IMR-90 (cell line): ENCODE measurements at regions not wholly inside any gene's neighbourhood (a gene's known extent, or its start where the extent isn't known, plus 50 kb on each side); places are given as distances from the start of the nearest gene placed in this dataset.

Experiments
- ATAC-seq: fragments of 200-7000 bp; cut with Tn5 transposase; 2 replicates; pipeline ENCODE4 v1.9.1; 2020; ENCODE audit warnings: low read depth, mild to moderate bottlenecking, moderate library complexity
- BruUV-seq: library from RNA; stranded (reverse); fragments of 400-500 nt; replicated peaks from 2 replicates; lab custom pipeline; 2021; lab: Mats Ljungman, UMichigan
- CTCF ChIA-PET: fragments of 300-600 bp; formaldehyde crosslinking; extraction: SDS; loops from one replicate; lab custom pipeline; 2021; ENCODE audit warnings: antibody characterized with exemption; lab: Yijun Ruan, JAX
- POLR2A ChIA-PET: fragments of 300-600 bp; sonication (Branson Sonifier 250); formaldehyde crosslinking; loops from one replicate; lab custom pipeline; 2022; ENCODE audit warnings: antibody characterized with exemption; ENCODE audit not compliant: unreplicated experiment; lab: Charles Lee
- DNase-seq: peaks from one replicate; pipeline ENCODE4 v3.0.0; 2013
- H2AFZ ChIP-seq: replicated peaks from 2 replicates; pipeline ENCODE3; 2013; ENCODE audit warnings: low read length, mild to moderate bottlenecking; ENCODE audit not compliant: poor library complexity
- H2AK5ac ChIP-seq: 2 replicates; pipeline ENCODE4 v1.6.1; 2013; ENCODE audit warnings: low read depth, low read length, inconsistent platforms
- H2AK9ac ChIP-seq: replicated peaks from 2 replicates; pipeline ENCODE3; 2013; ENCODE audit warnings: mild to moderate bottlenecking, low read depth, low read length, moderate library complexity; ENCODE audit not compliant: poor library complexity
- H2BK120ac ChIP-seq: 2 replicates; pipeline ENCODE4 v1.6.1; 2013; ENCODE audit warnings: low read depth, low read length, inconsistent platforms
- H2BK15ac ChIP-seq: 3 replicates; pipeline ENCODE4 v1.6.1; 2013; ENCODE audit warnings: low read depth, low read length, inconsistent platforms
- H2BK20ac ChIP-seq: 2 replicates; pipeline ENCODE4 v1.6.1; 2013; ENCODE audit warnings: low read depth, mild to moderate bottlenecking, inconsistent platforms, low read length, moderate library complexity
- H2BK5ac ChIP-seq: 2 replicates; pipeline ENCODE4 v1.6.1; 2013; ENCODE audit warnings: mild to moderate bottlenecking, low read depth, low read length, inconsistent platforms; ENCODE audit not compliant: poor library complexity, severe bottlenecking
- H3K14ac ChIP-seq: replicated peaks from 2 replicates; pipeline ENCODE4 v1.6.1; 2013; ENCODE audit warnings: low read depth, low read length, inconsistent platforms
- H3K18ac ChIP-seq: 2 replicates; pipeline ENCODE4 v1.6.1; 2013; ENCODE audit warnings: low read depth, low read length, control low read depth
- H3K23ac ChIP-seq: 2 replicates; pipeline ENCODE4 v1.6.1; 2013; ENCODE audit warnings: low read depth, low read length, inconsistent platforms
- H3K27ac ChIP-seq: 2 replicates; pipeline ENCODE4 v1.5.1; 2013; ENCODE audit warnings: mild to moderate bottlenecking, control low read depth, low read length; ENCODE audit not compliant: insufficient read depth
- H3K27me3 ChIP-seq: 2 replicates; pipeline ENCODE4 v1.6.1; 2013; ENCODE audit warnings: low read length; ENCODE audit not compliant: control insufficient read depth, insufficient read depth
- H3K36me3 ChIP-seq: 2 replicates; pipeline ENCODE4 v1.6.1; 2013; ENCODE audit warnings: low read length, mixed read lengths; ENCODE audit not compliant: control insufficient read depth, insufficient read depth
- H3K4ac ChIP-seq: 2 replicates; pipeline ENCODE4 v1.6.1; 2013; ENCODE audit warnings: low read depth, low read length, inconsistent platforms
- H3K4me1 ChIP-seq: 2 replicates; pipeline ENCODE4 v1.6.1; 2013; ENCODE audit warnings: low read length, mixed read lengths; ENCODE audit not compliant: control insufficient read depth, insufficient read depth
- H3K4me2 ChIP-seq: 2 replicates; pipeline ENCODE4 v1.6.1; 2013; ENCODE audit warnings: low read depth, mild to moderate bottlenecking, control low read depth, low read length, moderate library complexity
- H3K4me3 ChIP-seq: 2 replicates; pipeline ENCODE4 v1.5.1; 2013; ENCODE audit warnings: low read depth, mild to moderate bottlenecking, control low read depth, low read length, moderate library complexity; ENCODE audit not compliant: insufficient read depth
- H3K56ac ChIP-seq: 2 replicates; pipeline ENCODE4 v1.6.1; 2013; ENCODE audit warnings: low read length, inconsistent platforms; ENCODE audit not compliant: insufficient read depth; ENCODE audit errors: extremely low read depth
- H3K79me1 ChIP-seq, 2 experiments: 2 replicates each; pipeline ENCODE4 v1.6.1; 2013; ENCODE audit warnings: low read length in 2 of 2, inconsistent platforms in 1 of 2, low read depth in 1 of 2
- H3K9ac ChIP-seq: 2 replicates; pipeline ENCODE4 v1.6.1; 2013; ENCODE audit warnings: low read depth, low read length, control low read depth
- H3K9me1 ChIP-seq: 2 replicates; pipeline ENCODE4 v1.6.1; 2013; ENCODE audit warnings: low read length, inconsistent platforms; ENCODE audit not compliant: insufficient read depth
- H3K9me3 ChIP-seq: 2 replicates; pipeline ENCODE4 v1.6.1; 2013; ENCODE audit warnings: low read length; ENCODE audit not compliant: control insufficient read depth, insufficient read depth
- H4K20me1 ChIP-seq: 2 replicates; pipeline ENCODE4 v1.6.1; 2013; ENCODE audit warnings: low read length, inconsistent platforms; ENCODE audit not compliant: insufficient read depth
- H4K5ac ChIP-seq: 2 replicates; pipeline ENCODE4 v1.6.1; 2013; ENCODE audit warnings: mild to moderate bottlenecking, low read depth, low read length, control low read depth
- H4K8ac ChIP-seq, 2 experiments: 2 replicates each; pipeline ENCODE4 v1.6.1; 2013; ENCODE audit warnings: low read depth in 2 of 2, low read length in 2 of 2, control low read depth in 1 of 2, inconsistent platforms in 1 of 2
- H4K91ac ChIP-seq: 2 replicates; pipeline ENCODE4 v1.6.1; 2013; ENCODE audit warnings: low read depth, low read length, inconsistent platforms; ENCODE audit not compliant: insufficient read depth
- USF2 ChIP-seq: fragments of 150-350 bp; IDR thresholded peaks from 2 replicates; pipeline ENCODE4 v1.6.1; 2017; ENCODE audit warnings: mild to moderate bottlenecking, antibody characterized with exemption, low read length, low read depth
- WGBS, 2 experiments: methylation state at CpG; one replicate each; pipeline versions ENCODE4 v1.1.5 to v1.1.7; 2013; ENCODE audit warnings: missing lambda C conversion rate in 2 of 2; ENCODE audit not compliant: insufficient read length in 1 of 2; ENCODE audit errors: extremely low coverage in 2 of 2; 5-methylcytosine and 5-hydroxymethylcytosine counted together
- dilution Hi-C: fragments of 300-500 bp; cut with HindIII; formaldehyde crosslinking; loops from one replicate; pipeline ENCODE4 v1.14.3; 2018; ENCODE audit warnings: low sequenced_read_pairs; ENCODE audit not compliant: unreplicated experiment
- in situ Hi-C: fragments of 300-500 bp; cut with MboI; formaldehyde crosslinking; loops from 3 replicates; pipeline ENCODE4 v1.14.3; 2019; ENCODE audit warnings: low sequenced_read_pairs, inconsistent platforms, mixed read lengths
- intact Hi-C: fragments of 100-400 bp; cut with micrococcal nuclease; formaldehyde crosslinking; loops from 2 replicates; pipeline ENCODE4 v1.10.0; 2022

- H3K79me1 ChIP-seq, result no peaks in the 10 kb centered on the region
- no peak for ATAC-seq
- no peak overlapping the region for H2BK120ac ChIP-seq
- no peak overlapping the region for H4K5ac ChIP-seq
- no peak overlapping the region for H3K23ac ChIP-seq
- no peak overlapping the region for H3K9ac ChIP-seq
- no CpG with 5 or more reads among the region's 3 CpGs for WGBS, 2 experiments
- no peak overlapping the region for H2AK5ac ChIP-seq
- ChIA-PET CTCF (no interaction called here), POLR2A (no interaction called here)
- no peaks in the 10 kb centered on the region for H3K36me3 ChIP-seq
- no peak overlapping the region for H3K4ac ChIP-seq
- H3K9me3 ChIP-seq, result no peaks in the 10 kb centered on the region
- H2BK15ac ChIP-seq, result no peak overlapping the region
- H3K27me3 ChIP-seq, result peaks cover 5% of the 10 kb centered on the region; the same call in 1 of the 2 replicates
- H3K18ac ChIP-seq, result no peak overlapping the region
- H2AK9ac ChIP-seq, result no peak overlapping the region
- H3K4me3 ChIP-seq, result no peak overlapping the region
- H3K4me2 ChIP-seq, result no peak overlapping the region
- no peak for TF ChIP-seq USF2
- no peak overlapping the region for H4K91ac ChIP-seq
- H2BK5ac ChIP-seq, result no peak overlapping the region
- H3K56ac ChIP-seq, result no peak overlapping the region
- no peak overlapping the region for H2BK20ac ChIP-seq
- H2AFZ ChIP-seq, result no peak overlapping the region
- no peaks in the 10 kb centered on the region for H3K9me1 ChIP-seq
- no peaks in the 10 kb centered on the region for H4K20me1 ChIP-seq
- in situ Hi-C loops, result no loop called here
- intact Hi-C loops, result no loop called here
- H3K27ac ChIP-seq, result no peak overlapping the region
- H3K14ac ChIP-seq, result no peak overlapping the region
- no peaks in the 10 kb centered on the region for H3K4me1 ChIP-seq
- dilution Hi-C loops, result no loop called here
- H4K8ac ChIP-seq, result no peak overlapping the region
- no peak for DNase-seq
- BruUV-seq, result no TSS peak
Measured at GRCh38 chr3:159534496-159534895, 454.1 kb upstream of the IL12A start.
